DMS 273 (cell line): ENCODE measurements at regions not wholly inside any gene's neighbourhood (a gene's known extent, or its start where the extent isn't known, plus 50 kb on each side); places are given as distances from the start of the nearest gene placed in this dataset.

Experiments
- DNase-seq: peaks from one replicate; lab custom pipeline; 2025; ENCODE audit not compliant: unreplicated experiment; lab: John Stamatoyannopoulos, UW

- no peak for DNase-seq
Measured at GRCh38 chr1:83596331-83596730, 402.6 kb downstream of the TTLL7 start.

- peak; percentile 8 for DNase-seq
Measured at GRCh38 chr1:83593073-83593472, 405.9 kb downstream of the TTLL7 start.

GRCh38 chr1:83588140-83588539, 410.8 kb downstream of the TTLL7 start:
- DNase-seq, result no peak

DNA sequence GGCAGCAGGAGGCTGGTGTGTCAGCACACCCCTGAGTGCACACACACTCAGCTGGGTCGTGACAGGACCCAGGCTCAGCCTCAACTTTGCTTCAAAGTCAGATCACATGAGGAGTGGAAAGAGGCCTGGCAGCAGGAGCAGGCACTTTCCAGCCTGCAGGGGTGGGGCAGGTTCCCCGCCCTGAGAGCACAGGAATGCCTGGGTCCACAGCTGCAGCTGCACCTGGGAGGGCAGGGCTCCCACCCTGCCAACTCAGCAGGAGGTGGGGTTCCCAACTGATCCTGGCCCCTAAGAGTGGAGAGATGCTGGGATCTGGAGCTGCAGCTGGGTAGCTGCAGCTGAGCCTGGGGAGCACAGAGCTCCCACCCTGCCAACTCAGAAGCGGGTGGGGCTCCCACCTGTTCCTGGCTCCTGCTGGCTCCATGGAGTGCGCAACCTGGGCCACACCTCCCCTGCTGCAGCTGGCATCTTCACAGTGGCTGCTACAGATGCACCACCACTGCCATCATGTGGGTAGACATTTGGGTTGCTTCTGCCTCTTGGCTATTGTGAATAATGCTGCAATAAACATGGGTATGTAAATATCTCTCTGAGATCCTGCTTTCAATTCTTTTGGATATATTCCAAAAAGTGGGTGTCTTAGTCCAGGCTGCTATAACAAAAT, 415.4 kb downstream of the TTLL7 start:
- DNase-seq, result peak; percentile 46

GRCh38 chr1:83581747-83582146, 417.2 kb downstream of the TTLL7 start:
- no peak for DNase-seq

DNA sequence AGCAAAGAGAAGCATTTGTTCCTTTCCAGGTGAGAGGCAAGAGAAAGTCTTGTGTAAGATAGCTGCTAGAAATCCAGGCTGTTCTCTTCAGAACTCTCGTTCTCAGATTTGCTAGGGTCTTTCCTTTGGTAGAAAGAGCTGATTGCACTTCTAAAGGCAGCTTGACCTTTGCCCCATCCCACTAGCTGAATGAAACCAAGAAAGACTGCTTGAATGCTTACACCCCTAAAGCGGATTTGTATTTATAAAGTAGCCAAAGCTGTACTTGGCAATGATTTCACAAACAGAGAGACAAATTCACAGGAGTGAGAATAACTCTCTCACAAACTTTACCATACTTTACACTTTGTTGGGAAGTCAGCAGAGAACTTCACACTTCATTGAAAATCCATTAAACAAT, 424.1 kb downstream of the TTLL7 start:
- no peak for DNase-seq

DNA sequence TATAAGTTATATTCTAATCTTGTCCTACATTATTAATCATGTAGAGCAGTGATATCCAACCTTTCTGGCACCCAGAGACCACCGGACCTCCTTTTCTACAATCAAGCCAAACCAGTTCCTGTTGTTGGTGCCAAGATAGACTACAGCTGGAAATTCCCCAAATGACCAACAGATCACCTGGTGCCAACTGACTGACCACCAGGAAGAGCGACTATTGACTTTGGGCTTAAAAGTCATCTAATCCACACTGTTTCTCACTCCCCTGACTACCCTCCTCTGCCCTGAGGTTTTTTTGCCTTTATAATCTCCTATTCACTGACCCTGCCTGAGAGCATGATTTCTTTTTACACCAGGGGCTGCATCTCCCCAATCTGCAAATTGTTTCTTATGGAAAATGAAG, 425.2 kb downstream of the TTLL7 start:
- DNase-seq, result no peak

GRCh38 chr1:83571536-83571935, 427.4 kb downstream of the TTLL7 start:
- no peak for DNase-seq

DNA sequence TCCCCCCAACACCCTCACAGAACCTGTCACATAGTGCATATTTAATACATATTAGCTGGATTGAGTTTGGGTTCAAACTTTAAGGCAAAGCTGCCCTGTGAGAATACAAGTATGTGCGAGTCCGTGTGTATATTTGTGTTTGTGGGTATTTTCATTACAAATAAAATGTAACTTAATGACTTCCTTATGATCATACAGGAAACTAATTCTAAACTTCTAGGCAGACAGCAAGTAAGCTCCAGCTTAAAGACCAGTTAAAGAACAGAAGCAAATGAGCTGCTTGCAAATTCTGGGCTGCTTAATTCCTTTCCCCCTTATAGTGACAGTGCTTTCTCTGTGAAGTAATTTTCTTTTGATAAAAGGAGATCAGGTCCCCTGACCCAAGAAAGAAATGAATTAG, 437.6 kb downstream of the TTLL7 start:
- DNase-seq, result no peak

DNA sequence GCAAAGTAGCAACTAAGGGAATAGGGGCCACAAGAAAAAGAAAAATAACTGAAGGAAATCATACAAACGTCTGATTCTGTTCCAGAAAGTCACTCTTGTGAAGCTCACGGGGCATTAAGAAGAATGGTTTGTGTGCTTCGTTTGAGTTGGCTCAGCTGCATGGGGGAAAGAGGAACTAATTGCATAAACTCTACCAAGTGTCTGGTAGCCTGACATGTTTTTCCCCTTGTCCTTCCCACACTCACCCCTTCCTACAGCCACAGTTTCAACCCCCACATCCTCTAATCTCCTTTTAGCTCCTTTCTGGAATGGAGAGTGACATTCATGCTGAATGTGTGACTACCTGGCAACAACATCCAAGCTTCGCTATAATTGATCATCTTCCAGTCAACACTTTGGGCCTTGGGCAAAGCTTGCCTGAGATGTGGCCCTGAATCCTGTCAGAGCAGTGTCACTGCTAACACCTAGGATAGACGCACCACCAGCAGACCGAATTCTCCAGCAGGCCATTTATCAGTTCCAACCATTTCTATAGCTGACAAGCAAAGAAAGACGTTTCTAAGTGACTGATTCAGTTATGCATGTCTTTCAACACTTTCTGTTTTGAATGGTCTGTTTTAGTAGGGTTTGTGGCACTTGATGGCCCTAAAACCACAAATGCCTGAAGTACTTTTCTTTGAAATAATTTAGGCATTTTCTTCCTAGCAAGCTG, 439.6 kb downstream of the TTLL7 start:
- no peak for DNase-seq

- no peak for DNase-seq
Measured at GRCh38 chr1:83555871-83556270, 443.1 kb downstream of the TTLL7 start.

GRCh38 chr1:83554174-83554573, 444.8 kb downstream of the TTLL7 start:
- DNase-seq, result no peak

DNA sequence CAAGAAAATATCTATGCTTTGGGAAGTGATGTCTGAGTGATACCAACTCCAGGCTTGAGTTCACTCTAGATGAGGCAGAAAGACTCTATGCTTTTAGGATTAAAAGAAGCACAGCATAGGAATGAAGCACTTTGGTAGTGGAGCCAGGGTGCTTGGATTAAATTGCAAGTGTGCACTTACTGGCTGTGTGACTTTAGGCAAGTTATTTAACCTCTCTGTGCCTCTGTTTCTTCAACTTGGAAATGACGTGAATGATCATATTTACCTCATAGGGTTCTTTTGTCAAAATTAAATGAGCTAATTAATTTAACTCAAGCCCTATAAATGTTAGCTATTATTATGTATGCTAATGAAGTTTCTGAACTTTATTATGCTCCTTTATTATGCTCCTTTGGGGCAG, 446.1 kb downstream of the TTLL7 start:
- DNase-seq, result no peak

- no peak for DNase-seq
Measured at GRCh38 chr1:83548311-83548710, 450.6 kb downstream of the TTLL7 start.

GRCh38 chr1:83547901-83548300, 451.0 kb downstream of the TTLL7 start:
- no peak for DNase-seq

DNA sequence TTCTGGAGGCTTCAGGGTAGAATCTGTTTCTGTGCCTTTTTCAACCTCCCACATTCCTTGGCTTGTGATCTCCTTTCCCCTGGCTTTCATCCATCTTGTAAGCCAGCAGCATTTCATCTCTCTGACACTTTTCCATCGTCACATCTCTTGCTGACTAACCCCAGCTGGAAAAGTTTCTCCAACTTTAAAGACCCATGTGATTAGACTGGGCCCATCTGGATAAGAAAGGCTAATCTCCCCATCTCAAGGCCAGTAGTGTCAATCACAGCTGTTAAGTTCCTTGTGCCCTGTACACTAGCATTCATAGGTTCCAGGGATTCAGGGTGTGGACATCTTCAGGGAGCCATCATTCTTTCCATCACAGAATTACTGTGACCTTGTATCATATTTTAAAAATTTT, 452.1 kb downstream of the TTLL7 start:
- peak; percentile 19 for DNase-seq

GRCh38 chr1:83545066-83545862, 453.7 kb downstream of the TTLL7 start:
- DNase-seq, result peak; percentile 39

GRCh38 chr1:83543222-83543973, 455.5 kb downstream of the TTLL7 start:
- DNase-seq, result no peak

DNA sequence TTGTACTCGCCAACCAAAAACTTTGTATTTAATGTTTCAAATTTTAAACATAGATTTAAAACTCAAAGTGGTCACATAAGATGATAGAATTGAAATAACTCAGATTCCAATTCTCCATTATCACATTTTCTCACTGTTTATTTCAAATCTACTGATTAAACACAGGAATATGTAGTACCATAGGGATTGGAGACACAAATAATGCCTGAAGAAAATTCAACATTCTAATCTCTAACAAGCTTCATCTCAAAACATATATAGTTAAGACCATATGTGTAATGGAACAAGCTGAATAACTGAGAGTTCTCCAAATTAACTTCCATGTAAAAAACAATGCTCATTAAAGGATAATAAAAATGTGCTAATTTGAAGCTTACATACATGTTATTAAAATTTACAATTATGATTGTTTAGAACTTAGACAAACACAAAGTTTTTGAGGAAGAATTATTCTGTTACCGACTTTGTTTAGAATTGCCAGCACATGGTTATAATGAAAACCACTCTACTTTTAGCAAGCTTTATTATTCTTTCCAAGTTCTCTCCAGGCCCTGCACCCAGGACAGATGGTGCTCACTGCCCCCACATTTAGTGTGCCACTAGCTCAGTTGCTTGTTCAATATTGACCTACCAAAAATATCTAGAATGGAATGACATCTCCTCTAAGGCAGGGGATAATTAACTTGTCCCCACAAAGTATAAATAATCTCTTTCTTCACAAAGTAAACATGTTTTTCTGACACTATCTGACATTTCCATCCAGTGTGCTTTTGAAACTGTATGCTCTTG, 467.2 kb downstream of the TTLL7 start:
- DNase-seq, result peak; percentile 61

- no peak for DNase-seq
Measured at GRCh38 chr1:83530506-83530905, 468.4 kb downstream of the TTLL7 start.

GRCh38 chr1:83527987-83528386, 470.9 kb downstream of the TTLL7 start:
- no peak for DNase-seq
